ENCODE measurements at regions not wholly inside any gene's neighbourhood (a gene's known extent, or its start where the extent isn't known, plus 50 kb on each side); places are given as distances from the start of the nearest gene placed in this dataset.

DNA sequence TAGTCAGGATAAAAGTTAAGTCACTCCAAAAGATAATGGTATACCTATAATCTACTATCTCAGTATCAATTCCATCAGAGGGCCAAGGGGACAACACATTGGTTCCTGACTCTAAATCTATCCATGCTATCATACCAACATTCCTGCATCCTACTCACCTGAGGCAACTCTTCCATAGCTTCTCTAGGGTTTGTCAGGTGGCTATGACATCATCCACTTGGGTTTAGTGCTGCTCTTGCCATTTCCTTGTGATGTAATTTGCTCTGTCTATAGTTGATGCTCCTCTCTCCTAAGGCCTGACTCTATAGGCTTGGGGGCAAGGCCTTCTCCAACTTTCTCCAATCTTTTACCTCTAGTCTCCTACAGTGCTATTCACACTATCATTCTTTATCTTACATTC, 139.9 kb upstream of the FSHR start:
- TF ChIP-seq, protein P1, sequence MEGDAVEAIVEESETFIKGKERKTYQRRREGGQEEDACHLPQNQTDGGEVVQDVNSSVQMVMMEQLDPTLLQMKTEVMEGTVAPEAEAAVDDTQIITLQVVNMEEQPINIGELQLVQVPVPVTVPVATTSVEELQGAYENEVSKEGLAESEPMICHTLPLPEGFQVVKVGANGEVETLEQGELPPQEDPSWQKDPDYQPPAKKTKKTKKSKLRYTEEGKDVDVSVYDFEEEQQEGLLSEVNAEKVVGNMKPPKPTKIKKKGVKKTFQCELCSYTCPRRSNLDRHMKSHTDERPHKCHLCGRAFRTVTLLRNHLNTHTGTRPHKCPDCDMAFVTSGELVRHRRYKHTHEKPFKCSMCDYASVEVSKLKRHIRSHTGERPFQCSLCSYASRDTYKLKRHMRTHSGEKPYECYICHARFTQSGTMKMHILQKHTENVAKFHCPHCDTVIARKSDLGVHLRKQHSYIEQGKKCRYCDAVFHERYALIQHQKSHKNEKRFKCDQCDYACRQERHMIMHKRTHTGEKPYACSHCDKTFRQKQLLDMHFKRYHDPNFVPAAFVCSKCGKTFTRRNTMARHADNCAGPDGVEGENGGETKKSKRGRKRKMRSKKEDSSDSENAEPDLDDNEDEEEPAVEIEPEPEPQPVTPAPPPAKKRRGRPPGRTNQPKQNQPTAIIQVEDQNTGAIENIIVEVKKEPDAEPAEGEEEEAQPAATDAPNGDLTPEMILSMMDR (IDR thresholded peaks at IDR 0.05) = no peak
- TF ChIP-seq POLR2A (IDR thresholded peaks at IDR 0.05) = no peak

Measured in uterus (tissue), 2 donors.